Thyroid gland (tissue), 4 donors: ENCODE measurements at regions not wholly inside any gene's neighbourhood (a gene's known extent, or its start where the extent isn't known, plus 50 kb on each side); places are given as distances from the start of the nearest gene placed in this dataset.

Source experiments
- CTCF ChIP-seq, 6 experiments: fragments of 200-600 bp in 3 of 6; fragments of 450-650 bp in 3 of 6; sonication (generic) in 3 of 6; IDR thresholded peaks; one replicate each; pipeline ENCODE4 v1.5.1; 2016 to 2019; ENCODE audit warnings: antibody characterized with exemption in 6 of 6, mild to moderate bottlenecking in 2 of 6, inconsistent platforms in 1 of 6, moderate library complexity in 1 of 6
- POLR2A ChIP-seq, 2 donors: fragments of 450-650 bp; IDR thresholded peaks; one replicate each; pipeline ENCODE4 v1.6.1; 2017; ENCODE audit warnings: antibody characterized with exemption in 2 of 2, mild to moderate bottlenecking in 2 of 2, moderate library complexity in 1 of 2

GRCh38 chr15:95475067-95475466, 855.4 kb upstream of the NR2F2 start:
- no peak for TF ChIP-seq CTCF (IDR thresholded peaks at IDR 0.05)
- TF ChIP-seq POLR2A (IDR thresholded peaks at IDR 0.05) = no peak
